Inferior parietal cortex (tissue), 1 donor: ENCODE measurements at regions not wholly inside any gene's neighbourhood (a gene's known extent, or its start where the extent isn't known, plus 50 kb on each side); places are given as distances from the start of the nearest gene placed in this dataset.
"Not testable (repeated sequence)": the region's sequence is repeated elsewhere in the genome, so short reads cannot be mapped to it uniquely, and the experiment has no call there.

ENCODE experiments used
- DNase-seq: peaks from one replicate; pipeline ENCODE4 v3.0.0-alpha.2; 2016; ENCODE audit errors: extremely low spot score

- no peak for DNase-seq
Observed at GRCh38 chr5:56732121-56732520, 83.2 kb upstream of the MAP3K1 start.

- not testable (repeated sequence) for DNase-seq
Observed at GRCh38 chr5:56731473-56731872, 83.9 kb upstream of the MAP3K1 start.

GRCh38 chr5:56729488-56729887 is 85.9 kb upstream of the MAP3K1 start:
- no peak for DNase-seq

- DNase-seq = no peak
Observed at GRCh38 chr5:56725711-56726411, 89.5 kb upstream of the MAP3K1 start.

GRCh38 chr5:56724857-56725256 is 90.5 kb upstream of the MAP3K1 start:
- not testable (repeated sequence) for DNase-seq

GRCh38 chr5:56722317-56722716 is 93.0 kb upstream of the MAP3K1 start:
- no peak for DNase-seq

- no peak for DNase-seq
Observed at GRCh38 chr5:56717253-56717987, 97.9 kb upstream of the MAP3K1 start.

- no peak for DNase-seq
Observed at GRCh38 chr5:56715986-56716385, 99.4 kb upstream of the MAP3K1 start.

- no peak for DNase-seq
Observed at GRCh38 chr5:56712895-56713591, 102.3 kb upstream of the MAP3K1 start.

- DNase-seq = no peak
Observed at GRCh38 chr5:56710826-56711590, 104.3 kb upstream of the MAP3K1 start.

GRCh38 chr5:56706504-56706903 is 108.8 kb upstream of the MAP3K1 start:
- DNase-seq = no peak

GRCh38 chr5:56705217-56705616 is 110.1 kb upstream of the MAP3K1 start:
- DNase-seq = no peak

- no peak for DNase-seq
Observed at GRCh38 chr5:56703952-56704351, 111.4 kb upstream of the MAP3K1 start.

- DNase-seq = no peak
Observed at GRCh38 chr5:56700711-56701110, 114.6 kb upstream of the MAP3K1 start.

GRCh38 chr5:56699538-56699937 is 115.8 kb upstream of the MAP3K1 start:
- no peak for DNase-seq

GRCh38 chr5:56698463-56699381 is 116.6 kb upstream of the MAP3K1 start:
- DNase-seq = peak; percentile 49

- no peak for DNase-seq
Observed at GRCh38 chr5:56696900-56697299, 118.4 kb upstream of the MAP3K1 start.

GRCh38 chr5:56693220-56693579 is 122.1 kb upstream of the MAP3K1 start:
- DNase-seq = no peak

- DNase-seq = no peak
Observed at GRCh38 chr5:56692359-56693219, 122.8 kb upstream of the MAP3K1 start.

- no peak for DNase-seq
Observed at GRCh38 chr5:56688402-56688801, 126.9 kb upstream of the MAP3K1 start.
